SK-N-SH (cell line): ENCODE measurements at regions not wholly inside any gene's neighbourhood (a gene's known extent, or its start where the extent isn't known, plus 50 kb on each side); places are given as distances from the start of the nearest gene placed in this dataset.

Experiments
- CTCF ChIA-PET: fragments of 300-600, 350-600 bp; formaldehyde crosslinking; extraction: SDS; loops from one replicate; lab custom pipeline; 2021; lab: Yijun Ruan, JAX
- POLR2A ChIA-PET: fragments of 350-600 bp; sonication (Branson Sonifier 250); formaldehyde crosslinking; extraction: SDS; loops from one replicate; lab custom pipeline; 2020; ENCODE audit warnings: antibody characterized with exemption, inconsistent platforms; lab: Yijun Ruan, JAX
- DNase-seq: peaks from one replicate; pipeline ENCODE4 v3.0.0; 2012
- H2AFZ ChIP-seq: fragments of 200-600 bp; sonication (generic); 2 replicates; pipeline ENCODE4 v1.8.1; 2016; ENCODE audit warnings: antibody characterized with exemption, mild to moderate bottlenecking, low read depth
- H3F3A ChIP-seq: fragments of 200-600 bp; sonication (generic); replicated peaks from 2 replicates; pipeline ENCODE3; 2016; ENCODE audit warnings: antibody characterized with exemption, mild to moderate bottlenecking; ENCODE audit not compliant: insufficient read depth
- H3K27ac ChIP-seq, 2 experiments: fragments of 200-500 bp in 1 of 2; fragments of 200-600 bp in 1 of 2; sonication (Bioruptor generic) in 1 of 2; sonication (generic), shearing (Covaris generic) in 1 of 2; 2 replicates each; pipeline versions ENCODE4 v1.5.1 to v1.6.1; 2014 to 2016; ENCODE audit warnings: low read depth in 2 of 2, inconsistent platforms in 1 of 2, low read length in 1 of 2, mild to moderate bottlenecking in 1 of 2, mixed read lengths in 1 of 2
- H3K27me3 ChIP-seq: fragments of 200-600 bp; sonication (generic), shearing (Covaris generic); 2 replicates; pipeline ENCODE4 v1.6.1; 2016; ENCODE audit warnings: mixed run types; ENCODE audit not compliant: insufficient read depth
- H3K36me3 ChIP-seq, 2 experiments: fragments of 200-500 bp in 1 of 2; fragments of 200-600 bp in 1 of 2; sonication (Bioruptor generic) in 1 of 2; sonication (generic) in 1 of 2; replicated peaks in 1 of 2; 2 replicates each; pipeline versions ENCODE3 to v1.5.1; 2014 to 2016; ENCODE audit warnings: low read length in 1 of 2, mild to moderate bottlenecking in 1 of 2; ENCODE audit not compliant: insufficient read depth in 2 of 2, control insufficient read depth in 1 of 2
- H3K4me1 ChIP-seq, 2 experiments: fragments of 200-500 bp in 1 of 2; fragments of 200-600 bp in 1 of 2; sonication (Bioruptor generic) in 1 of 2; sonication (generic), shearing (Covaris generic) in 1 of 2; 2 replicates each; pipeline versions ENCODE4 v1.5.1 to v1.6.1; 2014 to 2016; ENCODE audit warnings: low read depth in 1 of 2, low read length in 1 of 2, mixed run types in 1 of 2; ENCODE audit not compliant: insufficient read depth in 2 of 2, control insufficient read depth in 1 of 2
- H3K4me2 ChIP-seq: fragments of 200-600 bp; sonication (generic), shearing (Covaris generic); 2 replicates; pipeline ENCODE4 v1.6.1; 2017; ENCODE audit warnings: mixed run types
- H3K4me3 ChIP-seq, 2 experiments: fragments of 200-500 bp in 1 of 2; fragments of 200-600 bp in 1 of 2; sonication (Bioruptor generic) in 1 of 2; sonication (generic), shearing (Covaris generic) in 1 of 2; 2 replicates each; pipeline versions ENCODE4 v1.5.1 to v1.8.1; 2014 to 2016; ENCODE audit warnings: low read depth in 2 of 2, inconsistent platforms in 1 of 2, low read length in 1 of 2, mild to moderate bottlenecking in 1 of 2, mixed read lengths in 1 of 2, moderate library complexity in 1 of 2
- H3K79me2 ChIP-seq: fragments of 200-600 bp; sonication (generic); 2 replicates; pipeline ENCODE4 v1.8.1; 2017; ENCODE audit warnings: mild to moderate bottlenecking; ENCODE audit not compliant: insufficient read depth
- H3K9ac ChIP-seq: fragments of 200-600 bp; sonication (generic); 2 replicates; pipeline ENCODE4 v1.6.1; 2017; ENCODE audit warnings: mixed run types
- H3K9me2 ChIP-seq: fragments of 200-600 bp; sonication (generic); 2 replicates; pipeline ENCODE4 v1.6.1; 2017; ENCODE audit warnings: mixed run types
- H3K9me3 ChIP-seq: fragments of 200-600 bp; sonication (generic); 2 replicates; pipeline ENCODE4 v1.6.1; 2017; ENCODE audit warnings: mixed run types, mild to moderate bottlenecking, moderate library complexity
- H4K20me1 ChIP-seq: fragments of 200-600 bp; sonication (generic); 2 replicates; pipeline ENCODE4 v1.6.1; 2017; ENCODE audit warnings: mild to moderate bottlenecking, mixed run types; ENCODE audit not compliant: insufficient read depth
- EZH2phosphoT487 ChIP-seq: fragments of 200-600 bp; sonication (generic); IDR thresholded peaks from 2 replicates; pipeline ENCODE4 v1.6.1; 2017; ENCODE audit warnings: low read depth, mixed run types, mild to moderate bottlenecking, antibody characterized with exemption, moderate library complexity, borderline replicate concordance
- FOSL2 ChIP-seq: IDR thresholded peaks from 2 replicates; pipeline ENCODE4 v1.4.0; 2012; ENCODE audit warnings: low read depth, mild to moderate bottlenecking, moderate library complexity, borderline replicate concordance
- JUND ChIP-seq: IDR thresholded peaks from 2 replicates; pipeline ENCODE4 v1.4.0; 2012
- MEF2A ChIP-seq: IDR thresholded peaks from 2 replicates; pipeline ENCODE4 v1.4.0; 2012; ENCODE audit warnings: low read depth, borderline replicate concordance
- MXI1 ChIP-seq: IDR thresholded peaks from 2 replicates; pipeline ENCODE4 v1.6.1; 2012; ENCODE audit warnings: mild to moderate bottlenecking, low read depth, low read length, improper control_type of control experiment
- NFIC ChIP-seq: IDR thresholded peaks from 2 replicates; pipeline ENCODE4 v1.4.0; 2012; ENCODE audit warnings: borderline replicate concordance
- RFX5 ChIP-seq: IDR thresholded peaks from 2 replicates; pipeline ENCODE4 v1.6.1; 2012; ENCODE audit warnings: mild to moderate bottlenecking, improper control_type of control experiment, low read length
- TCF12 ChIP-seq: IDR thresholded peaks from 2 replicates; pipeline ENCODE4 v1.4.0; 2012
- WGBS: methylation state at CpG from one replicate; pipeline ENCODE4 v1.1.6; 2017; ENCODE audit warnings: low lambda C conversion rate; 5-methylcytosine and 5-hydroxymethylcytosine counted together
- TF ChIP-seq, protein P1 (sequence below): IDR thresholded peaks from 2 replicates; pipeline ENCODE4 v1.4.0; 2012; ENCODE audit warnings: low read depth, borderline replicate concordance
- TF ChIP-seq, protein P2 (sequence below): fragments of 150-350 bp; IDR thresholded peaks from 2 replicates; pipeline ENCODE4 v1.6.1; 2017; ENCODE audit warnings: antibody characterized with exemption, low read length, low read depth, borderline replicate concordance

DNA sequence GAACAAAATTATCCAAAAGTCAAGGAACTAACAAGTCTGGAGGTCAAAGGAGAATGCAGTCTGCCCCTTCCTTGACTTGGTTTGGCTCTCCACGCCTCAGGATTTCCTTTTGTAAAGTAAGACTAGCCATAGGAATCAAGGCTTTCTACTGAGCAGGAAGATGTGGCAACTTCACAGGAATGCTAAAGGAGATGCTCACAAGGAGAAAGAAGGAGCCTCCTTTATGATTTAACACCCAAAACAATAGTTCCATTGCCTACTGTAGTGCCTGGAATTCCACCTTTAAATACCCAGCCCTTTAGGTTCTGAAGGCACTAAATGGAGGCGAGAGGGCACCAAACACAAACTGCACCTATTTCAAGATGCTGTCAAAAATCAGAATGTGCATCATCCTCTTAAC is 176.3 kb upstream of the NFIA start:
- no peak overlapping the region for H3K27ac ChIP-seq
- no peak overlapping the region for H3K9ac ChIP-seq
- H3K4me3 ChIP-seq: no peak overlapping the region
- H2AFZ ChIP-seq: no peak overlapping the region
- DNase-seq: no peak
- CTCF ChIA-PET: no interaction called here
- no peaks in the 10 kb centered on the region for H3K27me3 ChIP-seq
- no peaks in the 10 kb centered on the region for H3K9me2 ChIP-seq
- no peaks in the 10 kb centered on the region for H3K79me2 ChIP-seq
- POLR2A ChIA-PET: no interaction called here
- H3F3A ChIP-seq: peaks cover 3% of the 10 kb centered on the region
- no peaks in the 10 kb centered on the region for H4K20me1 ChIP-seq
- 100% methylated on average over 2 of the region's 2 CpGs for WGBS
- H3K9me3 ChIP-seq: no peaks in the 10 kb centered on the region
- TF ChIP-seq JUND (no peak), EZH2phosphoT487 (no peak), MEF2A (no peak), MXI1 (no peak)
- TF ChIP-seq, protein P1, sequence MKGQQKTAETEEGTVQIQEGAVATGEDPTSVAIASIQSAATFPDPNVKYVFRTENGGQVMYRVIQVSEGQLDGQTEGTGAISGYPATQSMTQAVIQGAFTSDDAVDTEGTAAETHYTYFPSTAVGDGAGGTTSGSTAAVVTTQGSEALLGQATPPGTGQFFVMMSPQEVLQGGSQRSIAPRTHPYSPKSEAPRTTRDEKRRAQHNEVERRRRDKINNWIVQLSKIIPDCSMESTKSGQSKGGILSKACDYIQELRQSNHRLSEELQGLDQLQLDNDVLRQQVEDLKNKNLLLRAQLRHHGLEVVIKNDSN: no peak
- TF ChIP-seq, protein P2, sequence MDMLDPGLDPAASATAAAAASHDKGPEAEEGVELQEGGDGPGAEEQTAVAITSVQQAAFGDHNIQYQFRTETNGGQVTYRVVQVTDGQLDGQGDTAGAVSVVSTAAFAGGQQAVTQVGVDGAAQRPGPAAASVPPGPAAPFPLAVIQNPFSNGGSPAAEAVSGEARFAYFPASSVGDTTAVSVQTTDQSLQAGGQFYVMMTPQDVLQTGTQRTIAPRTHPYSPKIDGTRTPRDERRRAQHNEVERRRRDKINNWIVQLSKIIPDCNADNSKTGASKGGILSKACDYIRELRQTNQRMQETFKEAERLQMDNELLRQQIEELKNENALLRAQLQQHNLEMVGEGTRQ: no peak
- no peak overlapping the region for H3K4me2 ChIP-seq
- H3K4me1 ChIP-seq: peaks cover 16 to 24% of the 10 kb centered on the region in 2 experiments; a peak in 3 of 4 replicates
- no peaks in the 10 kb centered on the region for H3K36me3 ChIP-seq

DNA sequence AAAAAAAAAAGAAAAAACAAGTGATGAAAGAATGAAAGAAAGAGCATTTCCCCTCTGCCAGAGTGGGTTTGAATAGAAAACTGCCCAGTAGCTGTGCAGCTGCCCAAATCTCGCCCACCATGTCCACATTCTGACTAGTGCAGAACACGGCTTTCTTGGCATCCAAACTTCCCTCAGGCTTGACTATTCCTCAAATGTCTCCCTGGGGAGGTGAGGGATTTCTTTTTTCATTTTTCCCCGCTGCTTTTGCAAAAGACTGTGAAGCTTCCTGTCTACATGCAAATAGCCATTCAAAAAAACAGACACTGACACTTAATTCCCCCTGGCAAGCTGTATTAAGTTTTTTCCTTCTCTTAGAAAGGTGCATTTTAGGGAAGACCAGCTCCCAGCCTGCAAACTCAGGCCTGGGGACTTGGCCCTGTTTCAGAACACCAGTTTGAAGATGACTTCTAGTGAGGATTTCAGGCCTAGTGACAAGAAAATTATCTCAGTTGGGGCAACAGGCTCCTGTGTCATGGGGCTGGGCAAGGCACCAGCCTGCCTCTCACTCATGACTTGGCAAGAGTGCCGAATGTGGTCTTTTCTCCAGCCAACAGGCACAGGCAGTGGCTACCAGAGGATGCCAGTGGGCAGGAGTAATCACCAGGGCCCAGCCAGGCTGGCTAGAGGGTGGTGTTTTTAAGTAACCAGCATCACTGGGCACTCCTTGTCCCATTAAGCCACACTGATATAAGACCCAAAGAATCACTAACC is 178.1 kb upstream of the NFIA start:
- Histone ChIP-seq H3K4me2 (no peak overlapping the region), H2AFZ (peak overlapping the region; percentile 78), H3K27me3 (no peaks in the 10 kb centered on the region), H3K79me2 (no peaks in the 10 kb centered on the region), H3K4me1 (peaks cover 16 to 24% of the 10 kb centered on the region in 2 experiments; a peak in 3 of 4 replicates), H3K9me2 (no peaks in the 10 kb centered on the region), H3K9ac (no peak overlapping the region), H4K20me1 (no peaks in the 10 kb centered on the region), H3K36me3 (no peaks in the 10 kb centered on the region), H3K27ac (peak overlapping the region; percentile 38 to 93; a peak in 3 of 4 replicates), H3F3A (peaks cover 3% of the 10 kb centered on the region), H3K9me3 (no peaks in the 10 kb centered on the region), H3K4me3 (no peak overlapping the region)
- WGBS: 49% methylated on average over 4 of the region's 4 CpGs
- ChIA-PET CTCF (interaction anchor here (0.7 to 1.3 kb wide), 3 partner anchors 9 to 66 kb away, joined by 3 to 6 read pairs (median 4); no protein-coding TSS in a partner anchor), POLR2A (interaction anchor here (0.9 to 1.4 kb wide), 5 partner anchors 11 to 146 kb away, joined by 3 to 8 read pairs (median 3); no protein-coding TSS in a partner anchor)
- 0 out of 2 replicates have a peak, but pooled peaks have one; percentile 4 for TF ChIP-seq FOSL2
- TF ChIP-seq NFIC: peak; percentile 68
- TF ChIP-seq TCF12: peak; percentile 36; the same call in 1 of the 2 replicates
- no peak for TF ChIP-seq RFX5
- no peak for DNase-seq
